GM19324 (cell line): ENCODE measurements at regions not wholly inside any gene's neighbourhood (a gene's known extent, or its start where the extent isn't known, plus 50 kb on each side); places are given as distances from the start of the nearest gene placed in this dataset.

ENCODE experiments used
- ATAC-seq: cut with Tn5 transposase; IDR thresholded peaks from one replicate; pipeline ENCODE4 v1.9.1; 2021; ENCODE audit warnings: mild to moderate bottlenecking, moderate library complexity; ENCODE audit not compliant: unreplicated experiment, low FRiP score

- ATAC-seq = no peak
These were observed 76.1 kb upstream of the GYPC start for GRCh38 chr2:126579868-126580267.

- ATAC-seq = no peak
These were observed 69.6 kb upstream of the GYPC start for GRCh38 chr2:126586317-126586716.

GRCh38 chr2:126599062-126599461 is 56.9 kb upstream of the GYPC start:
- no peak for ATAC-seq

GRCh38 chr2:126600742-126601141 is 55.2 kb upstream of the GYPC start:
- no peak for ATAC-seq

GRCh38 chr2:126602334-126602733 is 53.6 kb upstream of the GYPC start:
- no peak for ATAC-seq
